IMR-90 (cell line): ENCODE measurements at regions not wholly inside any gene's neighbourhood (a gene's known extent, or its start where the extent isn't known, plus 50 kb on each side); places are given as distances from the start of the nearest gene placed in this dataset.
"Not testable (repeated sequence)": the region's sequence is repeated elsewhere in the genome, so short reads cannot be mapped to it uniquely, and the experiment has no call there.

Experiments
- BHLHE40 ChIP-seq: fragments of 150-350 bp; IDR thresholded peaks from 2 replicates; pipeline ENCODE4 v1.6.1; 2016; ENCODE audit warnings: mild to moderate bottlenecking, low read depth, low read length
- CEBPB ChIP-seq: IDR thresholded peaks from 2 replicates; pipeline ENCODE4 v1.6.1; 2012; ENCODE audit warnings: low read depth, low read length, improper control_type of control experiment
- CTCF ChIP-seq: conservative IDR thresholded peaks from 2 replicates; pipeline ENCODE4 v1.5.1; 2012; ENCODE audit warnings: mild to moderate bottlenecking, low read depth, low read length, improper control_type of control experiment
- FOS ChIP-seq: fragments of 150-350 bp; IDR thresholded peaks from 2 replicates; pipeline ENCODE4 v1.6.1; 2016; ENCODE audit warnings: low read depth, low read length
- MAFK ChIP-seq: IDR thresholded peaks from 2 replicates; pipeline ENCODE4 v1.6.1; 2012; ENCODE audit warnings: low read depth, low read length, improper control_type of control experiment
- POLR2A ChIP-seq: IDR thresholded peaks from 2 replicates; pipeline ENCODE4 v1.6.1; 2012; ENCODE audit warnings: mild to moderate bottlenecking, low read depth, low read length
- RFX5 ChIP-seq: IDR thresholded peaks from 2 replicates; pipeline ENCODE4 v1.8.0; 2012; ENCODE audit warnings: low read depth, mild to moderate bottlenecking, low read length, moderate library complexity
- TF ChIP-seq, protein P1 (sequence below): fragments of 150-350 bp; IDR thresholded peaks from 2 replicates; pipeline ENCODE4 v1.6.1; 2017; ENCODE audit warnings: mild to moderate bottlenecking, antibody characterized with exemption, low read length, low read depth

DNA sequence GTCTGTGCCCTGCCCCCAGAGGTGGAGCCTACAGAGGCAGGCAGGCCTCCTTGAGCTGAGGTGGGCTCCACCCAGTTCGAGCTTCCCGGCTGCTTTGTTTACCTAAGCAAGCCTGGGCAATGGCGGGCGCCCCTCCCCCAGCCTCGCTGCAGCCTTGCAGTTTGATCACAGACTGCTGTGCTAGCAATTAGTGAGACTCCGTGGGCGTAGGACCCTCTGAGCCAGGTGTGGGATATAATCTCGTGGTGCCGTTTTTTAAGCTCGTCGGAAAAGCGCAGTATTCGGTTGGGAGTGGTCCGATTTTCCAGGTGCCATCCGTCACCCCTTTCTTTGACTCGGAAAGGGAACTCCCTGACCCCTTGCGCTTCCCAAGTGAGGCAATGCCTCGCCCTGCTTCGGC, 383.1 kb upstream of the ZEB2 start:
- not testable (repeated sequence) for TF ChIP-seq MAFK, CTCF, CEBPB, BHLHE40, POLR2A, RFX5, FOS
- TF ChIP-seq, protein P1, sequence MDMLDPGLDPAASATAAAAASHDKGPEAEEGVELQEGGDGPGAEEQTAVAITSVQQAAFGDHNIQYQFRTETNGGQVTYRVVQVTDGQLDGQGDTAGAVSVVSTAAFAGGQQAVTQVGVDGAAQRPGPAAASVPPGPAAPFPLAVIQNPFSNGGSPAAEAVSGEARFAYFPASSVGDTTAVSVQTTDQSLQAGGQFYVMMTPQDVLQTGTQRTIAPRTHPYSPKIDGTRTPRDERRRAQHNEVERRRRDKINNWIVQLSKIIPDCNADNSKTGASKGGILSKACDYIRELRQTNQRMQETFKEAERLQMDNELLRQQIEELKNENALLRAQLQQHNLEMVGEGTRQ, result not testable (repeated sequence)
